Large intestine (tissue), 3 donors: ENCODE measurements at regions not wholly inside any gene's neighbourhood (a gene's known extent, or its start where the extent isn't known, plus 50 kb on each side); places are given as distances from the start of the nearest gene placed in this dataset.

Source experiments
- DNase-seq, 2 donors: peaks; one replicate each; pipeline versions ENCODE4 v3.0.0 to v3.0.0-alpha.2; 2013
- H3K27ac ChIP-seq: one replicate; pipeline ENCODE4 v1.5.1; 2013; ENCODE audit warnings: low read length
- H3K27me3 ChIP-seq: 2 replicates; pipeline ENCODE4 v1.6.1; 2013; ENCODE audit warnings: low read length; ENCODE audit not compliant: control insufficient read depth, insufficient read depth
- H3K36me3 ChIP-seq: 2 replicates; pipeline ENCODE4 v1.6.1; 2013; ENCODE audit warnings: low read length; ENCODE audit not compliant: control insufficient read depth, insufficient read depth
- H3K4me1 ChIP-seq: one replicate; pipeline ENCODE4 v1.6.1; 2013; ENCODE audit warnings: low read length; ENCODE audit not compliant: control insufficient read depth, insufficient read depth
- H3K4me3 ChIP-seq: one replicate; pipeline ENCODE4 v1.5.1; 2013; ENCODE audit warnings: low read length
- H3K9me3 ChIP-seq: one replicate; pipeline ENCODE4 v1.6.1; 2013; ENCODE audit warnings: mild to moderate bottlenecking, low read depth, low read length, moderate library complexity; ENCODE audit not compliant: control insufficient read depth
- WGBS: methylation state at CpG from one replicate; pipeline ENCODE4 v1.1.5; 2013; ENCODE audit warnings: low lambda C conversion rate; ENCODE audit not compliant: insufficient coverage; 5-methylcytosine and 5-hydroxymethylcytosine counted together

- DNase-seq: no peak
- H3K27ac ChIP-seq: no peak overlapping the region
- H3K4me1 ChIP-seq: no peaks in the 10 kb centered on the region
- no peaks in the 10 kb centered on the region for H3K27me3 ChIP-seq
- no peak overlapping the region for H3K4me3 ChIP-seq
- H3K9me3 ChIP-seq: no peaks in the 10 kb centered on the region
- no peaks in the 10 kb centered on the region for H3K36me3 ChIP-seq
These were observed 383.0 kb upstream of the RORA start for GRCh38 chr15:61612111-61612510.

- H3K27me3 ChIP-seq: peaks cover 2% of the 10 kb centered on the region
- H3K36me3 ChIP-seq: no peaks in the 10 kb centered on the region
- no peaks in the 10 kb centered on the region for H3K4me1 ChIP-seq
- H3K4me3 ChIP-seq: no peak overlapping the region
- no peak overlapping the region for H3K27ac ChIP-seq
- DNase-seq: no peak
- no peaks in the 10 kb centered on the region for H3K9me3 ChIP-seq
- no CpG with 5 or more reads among the region's 6 CpGs for WGBS
These were observed 376.2 kb upstream of the RORA start for GRCh38 chr15:61605343-61605742.

- Histone ChIP-seq H3K36me3 (no peaks in the 10 kb centered on the region), H3K27ac (no peak overlapping the region), H3K9me3 (no peaks in the 10 kb centered on the region), H3K27me3 (no peaks in the 10 kb centered on the region), H3K4me1 (no peaks in the 10 kb centered on the region), H3K4me3 (no peak overlapping the region)
- no peak for DNase-seq
- 40% methylated on average over 2 of the region's 11 CpGs for WGBS
These were observed 369.6 kb upstream of the RORA start for GRCh38 chr15:61598655-61599054.

GRCh38 chr15:61584410-61584809 lies 355.3 kb upstream of the RORA start:
- Histone ChIP-seq H3K27ac (no peak overlapping the region), H3K4me3 (no peak overlapping the region), H3K36me3 (no peaks in the 10 kb centered on the region), H3K27me3 (no peaks in the 10 kb centered on the region), H3K9me3 (no peaks in the 10 kb centered on the region), H3K4me1 (no peaks in the 10 kb centered on the region)
- no peak for DNase-seq
- WGBS: no CpG with 5 or more reads among the region's 5 CpGs

GRCh38 chr15:61582092-61582491 lies 353.0 kb upstream of the RORA start:
- H3K9me3 ChIP-seq: no peaks in the 10 kb centered on the region
- 60% methylated on average over 1 of the region's 1 CpG for WGBS
- H3K27me3 ChIP-seq: no peaks in the 10 kb centered on the region
- H3K4me1 ChIP-seq: no peaks in the 10 kb centered on the region
- DNase-seq: no peak
- H3K4me3 ChIP-seq: no peak overlapping the region
- H3K27ac ChIP-seq: no peak overlapping the region
- H3K36me3 ChIP-seq: no peaks in the 10 kb centered on the region

DNA sequence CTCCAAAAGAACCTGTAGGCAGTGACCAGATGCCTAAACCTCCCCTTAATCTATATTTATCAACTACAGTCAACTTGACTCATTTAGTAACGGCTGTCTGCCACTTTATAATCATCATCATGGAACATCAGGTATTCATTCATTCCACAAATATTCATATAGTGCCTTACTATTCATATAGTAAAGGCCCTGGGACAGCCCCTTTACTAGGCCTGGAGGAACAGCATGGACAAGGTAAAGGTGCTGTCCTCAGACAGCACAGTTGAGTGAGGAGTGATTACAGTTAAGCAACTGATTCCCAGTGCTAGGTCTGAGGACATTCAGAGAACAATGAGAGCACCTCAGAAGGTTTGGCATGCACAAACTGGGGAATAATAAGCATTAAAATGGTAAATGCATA lies 346.5 kb upstream of the RORA start:
- no peaks in the 10 kb centered on the region for H3K36me3 ChIP-seq
- H3K27me3 ChIP-seq: no peaks in the 10 kb centered on the region
- no peak for DNase-seq
- no peaks in the 10 kb centered on the region for H3K9me3 ChIP-seq
- no peak overlapping the region for H3K27ac ChIP-seq
- no peaks in the 10 kb centered on the region for H3K4me1 ChIP-seq
- WGBS: no CpG with 5 or more reads among the region's 1 CpG
- no peak overlapping the region for H3K4me3 ChIP-seq

- Histone ChIP-seq H3K27me3 (no peaks in the 10 kb centered on the region), H3K9me3 (no peaks in the 10 kb centered on the region), H3K36me3 (no peaks in the 10 kb centered on the region), H3K4me3 (no peak overlapping the region), H3K4me1 (no peaks in the 10 kb centered on the region), H3K27ac (no peak overlapping the region)
- no peak for DNase-seq
- no CpG with 5 or more reads among the region's 1 CpG for WGBS
These were observed 341.9 kb upstream of the RORA start for GRCh38 chr15:61571026-61571425.

DNA sequence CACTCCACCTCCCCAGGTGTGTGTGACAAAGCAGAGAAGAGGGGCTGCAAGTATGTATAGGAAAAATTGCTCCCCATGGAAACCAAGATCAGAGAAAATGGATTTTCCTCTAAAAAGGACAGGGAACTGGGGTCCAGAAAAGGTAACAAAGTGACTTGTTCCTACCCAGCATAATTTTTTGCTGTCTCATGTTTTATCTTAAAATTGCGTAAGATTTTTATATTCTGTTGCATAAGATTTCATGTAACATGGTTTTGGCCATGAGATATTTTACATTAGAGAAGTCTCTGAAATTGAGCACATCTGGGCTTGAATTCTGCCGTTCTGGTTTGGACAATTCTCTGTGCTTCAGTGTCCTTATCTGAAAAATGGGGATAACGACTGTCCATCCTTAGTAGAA lies 335.7 kb upstream of the RORA start:
- Histone ChIP-seq H3K4me3 (no peak overlapping the region), H3K9me3 (no peaks in the 10 kb centered on the region), H3K4me1 (no peaks in the 10 kb centered on the region), H3K27me3 (no peaks in the 10 kb centered on the region), H3K36me3 (no peaks in the 10 kb centered on the region), H3K27ac (no peak overlapping the region)
- DNase-seq: no peak
- WGBS: 82% methylated on average over 3 of the region's 3 CpGs

DNA sequence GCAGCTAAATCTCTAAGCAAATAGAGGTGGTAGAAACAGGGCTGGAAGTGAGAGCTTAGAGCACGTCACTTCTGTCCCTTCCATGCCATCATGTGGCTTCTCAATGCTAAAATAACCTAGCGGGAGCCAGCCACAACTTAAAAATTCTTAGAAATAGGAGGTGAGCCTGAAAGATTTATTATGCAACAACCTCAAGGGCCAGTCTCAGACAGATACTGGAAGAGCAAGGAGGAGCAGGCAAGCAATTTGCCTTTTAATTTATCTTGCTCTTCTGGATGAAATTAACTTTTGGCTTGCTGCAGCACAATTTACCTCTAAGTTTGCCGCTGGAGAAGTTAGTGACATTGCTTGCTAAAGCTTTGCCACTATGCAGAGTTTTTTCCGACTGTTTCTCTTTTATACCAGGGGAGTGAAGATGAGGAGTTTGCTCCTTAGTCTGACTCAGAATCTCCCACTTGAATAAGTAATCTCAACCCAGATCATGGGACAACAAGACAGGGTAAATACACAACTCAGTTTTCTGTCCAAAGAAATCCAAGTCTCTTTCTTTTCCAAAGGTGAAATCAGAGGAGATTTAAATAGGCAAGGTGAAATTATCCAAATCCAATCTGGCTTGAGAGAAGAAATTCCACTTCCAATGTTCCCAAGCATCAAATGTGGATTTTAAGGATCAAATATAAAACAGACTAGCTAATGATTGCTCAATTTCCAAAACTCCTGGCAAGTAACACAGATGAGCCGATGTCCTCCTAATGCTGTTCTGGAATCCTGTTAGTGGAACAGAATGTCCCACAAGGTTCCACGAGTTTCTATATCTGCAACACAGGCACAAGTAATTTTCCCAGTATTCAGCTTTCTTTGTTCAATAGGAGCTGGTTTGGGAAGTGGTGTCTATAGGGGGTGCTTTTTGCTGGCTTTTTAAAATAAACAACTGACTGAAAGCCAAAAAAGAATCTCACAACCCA lies 329.4 kb upstream of the RORA start:
- H3K4me3 ChIP-seq: no peak overlapping the region
- H3K36me3 ChIP-seq: no peaks in the 10 kb centered on the region
- no peak overlapping the region for H3K27ac ChIP-seq
- no peaks in the 10 kb centered on the region for H3K9me3 ChIP-seq
- WGBS: no CpG with 5 or more reads among the region's 6 CpGs
- H3K27me3 ChIP-seq: peaks cover 4% of the 10 kb centered on the region
- H3K4me1 ChIP-seq: no peaks in the 10 kb centered on the region
- DNase-seq: no peak

DNA sequence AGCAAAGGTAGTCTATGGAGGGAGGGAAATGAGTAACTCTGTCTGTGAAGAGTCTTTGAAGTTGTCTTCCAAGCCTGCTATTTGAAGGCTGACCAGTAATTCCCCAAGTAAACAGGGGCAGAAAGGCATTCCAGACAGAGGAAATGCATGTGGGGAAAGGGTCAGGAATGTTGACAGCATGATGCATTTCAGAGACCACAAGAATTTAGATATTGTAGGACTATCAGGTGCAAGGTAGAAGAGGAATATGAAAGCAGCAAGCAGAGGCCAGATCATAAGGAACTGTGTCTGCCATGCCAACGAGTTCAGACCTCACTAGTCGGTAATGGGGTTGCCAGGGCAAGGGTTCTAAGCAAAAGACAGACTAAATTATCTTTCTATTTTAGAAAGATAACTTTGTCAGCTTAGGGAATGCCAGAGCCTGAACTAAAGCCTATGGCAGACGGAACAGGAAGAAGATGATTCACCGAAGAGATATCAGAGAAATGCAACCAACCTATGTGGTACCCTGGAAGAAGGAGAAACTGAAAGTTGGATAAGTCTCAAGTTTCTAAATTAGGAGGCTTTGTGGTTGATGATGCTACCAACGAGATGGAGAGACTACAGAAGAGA lies 327.0 kb upstream of the RORA start:
- no peaks in the 10 kb centered on the region for H3K4me1 ChIP-seq
- peaks cover 4% of the 10 kb centered on the region for H3K27me3 ChIP-seq
- H3K27ac ChIP-seq: no peak overlapping the region
- H3K4me3 ChIP-seq: no peak overlapping the region
- no peaks in the 10 kb centered on the region for H3K36me3 ChIP-seq
- 83% methylated on average over 2 of the region's 5 CpGs for WGBS
- no peak for DNase-seq
- no peaks in the 10 kb centered on the region for H3K9me3 ChIP-seq

- peaks cover 2% of the 10 kb centered on the region for H3K27me3 ChIP-seq
- no CpG with 5 or more reads among the region's 1 CpG for WGBS
- H3K36me3 ChIP-seq: no peaks in the 10 kb centered on the region
- DNase-seq: no peak
- H3K27ac ChIP-seq: no peak overlapping the region
- H3K9me3 ChIP-seq: no peaks in the 10 kb centered on the region
- no peaks in the 10 kb centered on the region for H3K4me1 ChIP-seq
- H3K4me3 ChIP-seq: no peak overlapping the region
These were observed 320.6 kb upstream of the RORA start for GRCh38 chr15:61549727-61550126.
